ENCODE measurements at regions not wholly inside any gene's neighbourhood (a gene's known extent, or its start where the extent isn't known, plus 50 kb on each side); places are given as distances from the start of the nearest gene placed in this dataset.

- no peak for DNase-seq (ENCODE audit: low read depth in 3 of 3)
These were observed 194.7 kb downstream of the GALR1 start for GRCh38 chr18:77444385-77444784.

- DNase-seq (ENCODE audit: low read depth in 3 of 3) = no peak
These were observed 198.4 kb downstream of the GALR1 start for GRCh38 chr18:77448046-77448445.

- no peak for DNase-seq (ENCODE audit: low read depth in 3 of 3)
These were observed 205.4 kb downstream of the GALR1 start for GRCh38 chr18:77455004-77455403.

GRCh38 chr18:77457681-77458080, 208.0 kb downstream of the GALR1 start:
- DNase-seq (ENCODE audit: low read depth in 3 of 3) = no peak

- no peak for DNase-seq (ENCODE audit: low read depth in 3 of 3)
These were observed 211.5 kb downstream of the GALR1 start for GRCh38 chr18:77461062-77461688.

- DNase-seq (ENCODE audit: low read depth in 3 of 3) = no peak
These were observed 215.3 kb downstream of the GALR1 start for GRCh38 chr18:77464917-77465316.

GRCh38 chr18:77466890-77467289, 217.2 kb downstream of the GALR1 start:
- DNase-seq (ENCODE audit: low read depth in 3 of 3) = no peak

GRCh38 chr18:77469131-77469530, 219.5 kb downstream of the GALR1 start:
- no peak for DNase-seq (ENCODE audit: low read depth in 3 of 3)

- no peak for DNase-seq (ENCODE audit: low read depth in 3 of 3)
These were observed 221.1 kb downstream of the GALR1 start for GRCh38 chr18:77470569-77471413.

GRCh38 chr18:77472509-77472908, 222.9 kb downstream of the GALR1 start:
- DNase-seq (ENCODE audit: low read depth in 3 of 3) = no peak

- no peak for DNase-seq (ENCODE audit: low read depth in 3 of 3)
These were observed 229.2 kb downstream of the GALR1 start for GRCh38 chr18:77478646-77479442.

GRCh38 chr18:77481541-77481940, 231.9 kb downstream of the GALR1 start:
- DNase-seq (ENCODE audit: low read depth in 3 of 3) = no peak

- no peak for DNase-seq (ENCODE audit: low read depth in 3 of 3)
These were observed 232.8 kb downstream of the GALR1 start for GRCh38 chr18:77482190-77483085.

GRCh38 chr18:77486985-77487384, 237.3 kb downstream of the GALR1 start:
- DNase-seq (ENCODE audit: low read depth in 3 of 3) = no peak

GRCh38 chr18:77487951-77488740, 238.5 kb downstream of the GALR1 start:
- no peak for DNase-seq (ENCODE audit: low read depth in 3 of 3)

- DNase-seq (ENCODE audit: low read depth in 3 of 3) = no peak
These were observed 245.4 kb downstream of the GALR1 start for GRCh38 chr18:77495079-77495478.

GRCh38 chr18:77495982-77496690, 246.5 kb downstream of the GALR1 start:
- no peak for DNase-seq (ENCODE audit: low read depth in 3 of 3)

- no peak for DNase-seq (ENCODE audit: low read depth in 3 of 3)
These were observed 251.6 kb downstream of the GALR1 start for GRCh38 chr18:77501266-77501665.

- DNase-seq (ENCODE audit: low read depth in 3 of 3) = no peak
These were observed 255.9 kb downstream of the GALR1 start for GRCh38 chr18:77505499-77505898.

GRCh38 chr18:77512152-77512551, 262.5 kb downstream of the GALR1 start:
- no peak for DNase-seq (ENCODE audit: low read depth in 3 of 3)

All from stimulated activated CD4-positive, alpha-beta T cell treated with anti-CD3 and anti-CD28 coated beads, TNF-alpha, amount 100 ng/mL, for 24 hours (primary cell).